ENCODE measurements at regions not wholly inside any gene's neighbourhood (a gene's known extent, or its start where the extent isn't known, plus 50 kb on each side); places are given as distances from the start of the nearest gene placed in this dataset.

DNA sequence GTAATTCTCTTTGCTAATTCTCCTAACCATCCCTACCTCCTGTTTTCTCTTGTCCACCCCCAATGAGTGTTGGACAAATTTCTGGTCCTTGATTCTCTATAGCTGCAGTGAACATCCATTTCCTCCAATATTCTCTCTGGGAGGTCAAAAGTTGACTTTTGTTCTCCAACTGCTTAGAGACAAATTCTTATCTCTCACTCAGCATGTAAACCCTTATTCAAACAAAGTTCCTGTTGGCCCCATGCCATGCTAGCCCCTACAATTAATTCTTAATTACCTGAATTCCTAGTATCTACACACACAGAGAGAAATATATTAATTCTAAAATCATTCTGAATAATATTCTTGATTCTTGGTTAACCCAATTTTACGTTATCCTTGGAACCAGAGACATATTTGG lies 472.9 kb upstream of the ACTBL2 start:
- TF ChIP-seq, protein P1, sequence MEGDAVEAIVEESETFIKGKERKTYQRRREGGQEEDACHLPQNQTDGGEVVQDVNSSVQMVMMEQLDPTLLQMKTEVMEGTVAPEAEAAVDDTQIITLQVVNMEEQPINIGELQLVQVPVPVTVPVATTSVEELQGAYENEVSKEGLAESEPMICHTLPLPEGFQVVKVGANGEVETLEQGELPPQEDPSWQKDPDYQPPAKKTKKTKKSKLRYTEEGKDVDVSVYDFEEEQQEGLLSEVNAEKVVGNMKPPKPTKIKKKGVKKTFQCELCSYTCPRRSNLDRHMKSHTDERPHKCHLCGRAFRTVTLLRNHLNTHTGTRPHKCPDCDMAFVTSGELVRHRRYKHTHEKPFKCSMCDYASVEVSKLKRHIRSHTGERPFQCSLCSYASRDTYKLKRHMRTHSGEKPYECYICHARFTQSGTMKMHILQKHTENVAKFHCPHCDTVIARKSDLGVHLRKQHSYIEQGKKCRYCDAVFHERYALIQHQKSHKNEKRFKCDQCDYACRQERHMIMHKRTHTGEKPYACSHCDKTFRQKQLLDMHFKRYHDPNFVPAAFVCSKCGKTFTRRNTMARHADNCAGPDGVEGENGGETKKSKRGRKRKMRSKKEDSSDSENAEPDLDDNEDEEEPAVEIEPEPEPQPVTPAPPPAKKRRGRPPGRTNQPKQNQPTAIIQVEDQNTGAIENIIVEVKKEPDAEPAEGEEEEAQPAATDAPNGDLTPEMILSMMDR (IDR thresholded peaks at IDR 0.05) = no peak
- TF ChIP-seq POLR2A (IDR thresholded peaks at IDR 0.05) = no peak
- Histone ChIP-seq H3K4me3 (no peak overlapping the region), H3K27me3 (no peaks in the 10 kb centered on the region), H3K27ac (no peak overlapping the region), H3K4me1 (no peaks in the 10 kb centered on the region), H3K36me3 (no peaks in the 10 kb centered on the region), H3K9me3 (no peaks in the 10 kb centered on the region)
- ATAC-seq = no peak
- WGBS, 4 donors = 1 to 100% (median 30%) methylated on average over 1 of the region's 1 CpG
- DNase-seq = no peak
- intact Hi-C loops (cut with DNase I) = no loop called here

- ATAC-seq (no peak), DNase-seq (no peak)
- H3K4me3 ChIP-seq = no peak overlapping the region
- intact Hi-C loops (cut with DNase I) = no loop called here
- no peaks in the 10 kb centered on the region for H3K36me3 ChIP-seq
- H3K4me1 ChIP-seq = no peaks in the 10 kb centered on the region
- 42 to 49% (median 46%) methylated on average over 2 of the region's 2 CpGs for WGBS, 4 donors
- no peaks in the 10 kb centered on the region for H3K9me3 ChIP-seq
- TF ChIP-seq, protein P1 (IDR thresholded peaks at IDR 0.05) = no peak
- no peak for TF ChIP-seq POLR2A (IDR thresholded peaks at IDR 0.05)
- no peak overlapping the region for H3K27ac ChIP-seq
- no peaks in the 10 kb centered on the region for H3K27me3 ChIP-seq
Observed at GRCh38 chr5:57953792-57954191, 471.2 kb upstream of the ACTBL2 start.

DNA sequence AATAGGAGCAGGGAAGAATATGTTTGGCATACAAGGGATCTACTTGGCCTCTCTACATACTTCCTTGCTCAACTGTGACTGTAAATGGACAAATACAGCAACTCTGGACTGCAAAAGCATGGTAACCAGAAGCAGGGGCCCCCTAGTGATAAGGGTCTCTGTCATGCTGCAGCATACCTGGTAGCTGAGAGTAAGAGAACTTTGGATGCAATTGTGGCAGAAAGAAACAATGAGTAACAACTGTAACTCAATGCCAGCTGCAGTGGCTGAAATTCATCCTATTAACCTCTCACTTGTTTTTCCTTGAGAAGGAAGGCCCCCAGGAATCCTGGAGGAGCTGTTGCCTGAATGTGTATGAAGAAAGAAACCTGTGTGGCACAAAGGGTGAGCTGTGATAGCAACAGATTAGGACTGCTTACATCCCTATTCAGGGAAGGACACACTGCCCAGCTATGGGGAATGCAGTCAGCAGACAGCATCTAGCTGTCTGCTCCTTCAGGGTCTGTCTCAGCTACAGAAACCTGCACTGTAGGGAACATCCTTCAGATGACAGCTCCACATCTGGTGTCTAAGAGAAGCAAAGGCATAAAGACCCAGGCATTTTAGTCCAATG lies 468.1 kb upstream of the ACTBL2 start:
- H3K27ac ChIP-seq = no peak overlapping the region
- H3K4me1 ChIP-seq = no peaks in the 10 kb centered on the region
- H3K4me3 ChIP-seq = no peak overlapping the region
- H3K9me3 ChIP-seq = no peaks in the 10 kb centered on the region
- DNase-seq (no peak), ATAC-seq (no peak)
- intact Hi-C loops (cut with DNase I) = no loop called here
- TF ChIP-seq, protein P1 (IDR thresholded peaks at IDR 0.05) = no peak
- no peak for TF ChIP-seq POLR2A (IDR thresholded peaks at IDR 0.05)
- no peaks in the 10 kb centered on the region for H3K27me3 ChIP-seq
- no peaks in the 10 kb centered on the region for H3K36me3 ChIP-seq

DNA sequence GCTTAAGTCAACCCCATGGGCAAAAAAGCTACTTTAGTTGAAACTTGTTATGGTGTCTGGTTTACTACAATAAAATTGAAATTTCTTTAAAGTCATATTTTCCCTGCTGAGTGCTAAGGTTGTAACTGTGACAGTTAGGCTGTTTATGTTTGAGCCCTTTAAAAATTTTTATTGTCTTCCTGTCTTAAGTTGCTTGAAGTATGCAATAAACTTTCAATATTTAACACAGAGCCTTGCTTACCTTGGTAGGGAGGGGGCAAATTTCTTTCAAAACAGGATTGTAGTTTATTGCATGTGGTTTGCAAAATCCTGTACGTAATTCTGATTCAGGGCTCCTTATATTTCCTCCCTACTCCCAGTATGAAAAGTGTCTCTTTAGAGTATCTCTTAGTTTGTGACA lies 465.5 kb upstream of the ACTBL2 start:
- no peaks in the 10 kb centered on the region for H3K9me3 ChIP-seq
- H3K27me3 ChIP-seq = no peaks in the 10 kb centered on the region
- 55 to 100% (median 96%) methylated on average over 1 of the region's 1 CpG for WGBS, 4 donors
- intact Hi-C loops (cut with DNase I) = no loop called here
- no peak overlapping the region for H3K4me3 ChIP-seq
- no peak for DNase-seq
- TF ChIP-seq, protein P1 (IDR thresholded peaks at IDR 0.05) = no peak
- TF ChIP-seq POLR2A (IDR thresholded peaks at IDR 0.05) = no peak
- no peak for ATAC-seq
- no peak overlapping the region for H3K27ac ChIP-seq
- H3K4me1 ChIP-seq = no peaks in the 10 kb centered on the region
- H3K36me3 ChIP-seq = no peaks in the 10 kb centered on the region
